ENCODE measurements at regions not wholly inside any gene's neighbourhood (a gene's known extent, or its start where the extent isn't known, plus 50 kb on each side); places are given as distances from the start of the nearest gene placed in this dataset.

DNA sequence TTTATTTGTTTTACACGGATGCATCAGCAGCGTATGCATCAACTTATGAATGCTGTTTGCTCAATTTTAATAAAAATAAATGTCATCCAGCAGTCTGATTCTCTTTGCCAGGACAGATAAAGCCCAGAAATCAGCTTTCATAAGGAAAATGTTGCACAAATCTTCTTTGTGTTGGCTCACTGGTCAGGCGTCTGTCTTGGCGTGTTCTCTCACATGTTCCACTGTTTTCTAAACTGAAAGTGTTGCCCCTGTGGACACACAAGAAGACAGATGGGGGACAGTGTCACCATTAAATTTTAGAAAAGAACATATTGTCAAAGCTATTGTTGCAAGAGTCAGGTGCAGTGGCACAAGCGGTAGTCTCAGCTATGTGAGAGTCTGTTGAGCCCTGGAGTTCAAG lies 316.2 kb downstream of the CENPC start:
- TF ChIP-seq, protein P1, sequence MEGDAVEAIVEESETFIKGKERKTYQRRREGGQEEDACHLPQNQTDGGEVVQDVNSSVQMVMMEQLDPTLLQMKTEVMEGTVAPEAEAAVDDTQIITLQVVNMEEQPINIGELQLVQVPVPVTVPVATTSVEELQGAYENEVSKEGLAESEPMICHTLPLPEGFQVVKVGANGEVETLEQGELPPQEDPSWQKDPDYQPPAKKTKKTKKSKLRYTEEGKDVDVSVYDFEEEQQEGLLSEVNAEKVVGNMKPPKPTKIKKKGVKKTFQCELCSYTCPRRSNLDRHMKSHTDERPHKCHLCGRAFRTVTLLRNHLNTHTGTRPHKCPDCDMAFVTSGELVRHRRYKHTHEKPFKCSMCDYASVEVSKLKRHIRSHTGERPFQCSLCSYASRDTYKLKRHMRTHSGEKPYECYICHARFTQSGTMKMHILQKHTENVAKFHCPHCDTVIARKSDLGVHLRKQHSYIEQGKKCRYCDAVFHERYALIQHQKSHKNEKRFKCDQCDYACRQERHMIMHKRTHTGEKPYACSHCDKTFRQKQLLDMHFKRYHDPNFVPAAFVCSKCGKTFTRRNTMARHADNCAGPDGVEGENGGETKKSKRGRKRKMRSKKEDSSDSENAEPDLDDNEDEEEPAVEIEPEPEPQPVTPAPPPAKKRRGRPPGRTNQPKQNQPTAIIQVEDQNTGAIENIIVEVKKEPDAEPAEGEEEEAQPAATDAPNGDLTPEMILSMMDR (IDR thresholded peaks at IDR 0.05; ENCODE audit: control extremely low read depth, extremely low read depth): no peak
- Histone ChIP-seq H3K4me3 (no peak overlapping the region), H3K27ac (ENCODE audit: low read depth in 1 of 2, low read length in 1 of 2) (no peak overlapping the region), H3K27me3 (ENCODE audit: control insufficient read depth in 3 of 3, insufficient read depth in 3 of 3, low read length in 2 of 3) (no peaks in the 10 kb centered on the region), H3K4me1 (ENCODE audit: control insufficient read depth in 5 of 5, insufficient read depth in 5 of 5, low read length in 5 of 5) (no peaks in the 10 kb centered on the region), H3K9me3 (ENCODE audit: control insufficient read depth in 4 of 4, insufficient read depth in 3 of 4, low read length in 3 of 4) (no peaks in the 10 kb centered on the region), H3K36me3 (ENCODE audit: control insufficient read depth in 4 of 4, insufficient read depth in 4 of 4, low read length in 4 of 4) (no peaks in the 10 kb centered on the region), H3K9ac (ENCODE audit: insufficient read depth in 1 of 2, low read length in 2 of 2) (no peak overlapping the region)
- no peak for DNase-seq
- 83 to 86% methylated on average over 5 of the region's 5 CpGs for WGBS, 2 donors
- ATAC-seq (ENCODE audit: insufficient read depth, low FRiP score): no peak

DNA sequence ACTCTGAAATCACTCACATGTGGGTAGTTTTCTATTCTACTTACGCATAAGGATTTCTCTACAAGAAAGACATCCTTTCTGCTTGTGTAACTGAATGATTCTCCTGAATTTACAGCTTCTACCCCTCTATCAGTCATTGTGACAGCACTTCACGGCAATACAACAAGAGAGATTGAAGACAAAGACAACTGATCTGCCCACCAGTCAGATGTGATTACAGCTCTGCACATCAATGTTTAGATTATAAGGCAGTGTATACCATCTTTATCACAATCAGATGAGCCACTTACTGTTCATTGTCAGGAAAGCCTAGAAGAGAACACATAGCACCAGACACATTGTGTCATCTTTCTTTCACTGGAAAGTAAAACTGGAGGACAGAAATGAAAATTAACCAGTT lies 324.4 kb downstream of the CENPC start:
- WGBS, 2 donors: 68 to 75% methylated on average over 2 of the region's 2 CpGs
- ATAC-seq (ENCODE audit: insufficient read depth, low FRiP score): no peak
- Histone ChIP-seq H3K36me3 (ENCODE audit: control insufficient read depth in 4 of 4, insufficient read depth in 4 of 4, low read length in 4 of 4) (no peaks in the 10 kb centered on the region), H3K27me3 (ENCODE audit: control insufficient read depth in 3 of 3, insufficient read depth in 3 of 3, low read length in 2 of 3) (no peaks in the 10 kb centered on the region), H3K9me3 (ENCODE audit: control insufficient read depth in 4 of 4, insufficient read depth in 3 of 4, low read length in 3 of 4) (no peaks in the 10 kb centered on the region), H3K4me3 (no peak overlapping the region), H3K27ac (ENCODE audit: low read depth in 1 of 2, low read length in 1 of 2) (no peak overlapping the region), H3K4me1 (ENCODE audit: control insufficient read depth in 5 of 5, insufficient read depth in 5 of 5, low read length in 5 of 5) (no peaks in the 10 kb centered on the region), H3K9ac (ENCODE audit: insufficient read depth in 1 of 2, low read length in 2 of 2) (no peak overlapping the region)
- no peak for DNase-seq
- TF ChIP-seq, protein P1 (IDR thresholded peaks at IDR 0.05; ENCODE audit: control extremely low read depth, extremely low read depth): no peak

DNA sequence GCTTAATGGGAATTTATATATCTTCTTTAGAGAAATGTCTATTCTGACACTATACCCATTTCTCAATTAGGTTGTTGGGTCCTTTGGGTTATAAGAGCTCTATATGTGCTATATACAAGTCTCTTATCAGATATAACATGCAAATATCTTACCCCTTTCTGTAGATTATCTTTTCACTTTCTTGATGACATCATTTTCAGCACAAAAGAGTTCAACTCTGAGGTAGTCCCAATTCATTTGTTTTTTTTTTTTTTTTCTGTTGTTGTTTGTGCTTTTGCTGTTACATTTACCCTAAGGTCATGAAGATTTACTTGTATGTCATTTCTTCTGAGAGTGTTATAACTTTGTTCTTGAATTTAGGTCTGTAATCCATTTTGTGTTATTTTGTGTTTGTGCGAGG lies 326.4 kb downstream of the CENPC start:
- WGBS, 2 donors: 92 to 94% methylated on average over 1 of the region's 1 CpG
- no peak for DNase-seq

More for the DNA sequence above, 326.4 kb downstream of the CENPC start:
- Histone ChIP-seq H3K4me1 (ENCODE audit: control insufficient read depth in 5 of 5, insufficient read depth in 5 of 5, low read length in 5 of 5) (no peaks in the 10 kb centered on the region), H3K4me3 (no peak overlapping the region), H3K9me3 (ENCODE audit: control insufficient read depth in 4 of 4, insufficient read depth in 3 of 4, low read length in 3 of 4) (no peaks in the 10 kb centered on the region), H3K27ac (ENCODE audit: low read depth in 1 of 2, low read length in 1 of 2) (no peak overlapping the region), H3K27me3 (ENCODE audit: control insufficient read depth in 3 of 3, insufficient read depth in 3 of 3, low read length in 2 of 3) (no peaks in the 10 kb centered on the region), H3K36me3 (ENCODE audit: control insufficient read depth in 4 of 4, insufficient read depth in 4 of 4, low read length in 4 of 4) (no peaks in the 10 kb centered on the region), H3K9ac (ENCODE audit: insufficient read depth in 1 of 2, low read length in 2 of 2) (no peak overlapping the region)
- ATAC-seq (ENCODE audit: insufficient read depth, low FRiP score): no peak
- TF ChIP-seq, protein P1 (IDR thresholded peaks at IDR 0.05; ENCODE audit: control extremely low read depth, extremely low read depth): no peak

Data from lung (tissue), 11 donors.